GM12872 (cell line): ENCODE measurements at regions not wholly inside any gene's neighbourhood (a gene's known extent, or its start where the extent isn't known, plus 50 kb on each side); places are given as distances from the start of the nearest gene placed in this dataset.

Source experiments
- CTCF ChIP-seq: IDR thresholded peaks from 3 replicates; pipeline ENCODE4 v1.5.1; 2011; ENCODE audit warnings: low read depth, mild to moderate bottlenecking, low read length, moderate library complexity; ENCODE audit not compliant: insufficient read depth

GRCh38 chr18:4524096-4524495 is 69.0 kb upstream of the DLGAP1 start:
- TF ChIP-seq CTCF = no peak

GRCh38 chr18:4511166-4511565 is 56.1 kb upstream of the DLGAP1 start:
- no peak for TF ChIP-seq CTCF

DNA sequence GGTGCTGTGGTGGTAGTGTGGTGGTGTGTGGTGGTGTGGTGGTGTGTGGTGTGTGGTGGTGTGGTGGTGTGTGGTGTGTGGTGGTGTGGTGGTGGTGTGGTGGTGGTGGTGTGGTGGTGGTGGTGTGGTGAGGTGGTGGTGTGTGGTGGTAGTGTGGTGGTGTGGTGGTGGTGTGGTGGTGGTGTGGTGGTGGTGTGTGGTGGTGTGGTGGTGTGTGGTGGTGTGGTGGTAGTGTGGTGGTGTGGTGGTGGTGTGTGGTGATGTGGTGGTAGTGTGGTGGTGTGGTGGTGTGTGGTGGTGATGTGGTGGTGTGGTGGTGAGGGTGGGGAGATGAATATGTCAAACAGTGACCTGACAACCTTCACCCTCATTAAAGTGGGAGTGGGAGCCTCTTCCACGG is 55.6 kb upstream of the DLGAP1 start:
- TF ChIP-seq CTCF = no peak

DNA sequence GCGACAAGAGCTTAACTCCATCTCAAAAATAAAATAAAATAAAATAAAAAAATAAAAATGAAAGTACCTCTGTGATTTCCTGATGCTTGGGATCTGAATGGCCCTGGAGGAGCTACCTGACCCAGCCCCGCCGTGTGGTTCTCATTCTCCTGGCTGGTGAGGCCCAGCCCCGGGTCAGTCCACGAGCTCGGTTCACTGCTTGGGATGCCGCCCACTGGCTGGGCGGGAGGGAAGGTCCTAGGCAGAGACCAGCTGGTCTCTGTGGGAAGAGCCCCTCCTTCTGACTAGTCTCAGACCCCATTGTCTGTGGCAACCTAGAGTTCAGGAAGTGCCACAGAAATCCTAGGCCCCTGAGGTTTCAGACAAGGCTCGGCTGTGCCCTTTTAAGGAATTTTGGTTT is 55.1 kb upstream of the DLGAP1 start:
- TF ChIP-seq CTCF = no peak
